ENCODE measurements at regions not wholly inside any gene's neighbourhood (a gene's known extent, or its start where the extent isn't known, plus 50 kb on each side); places are given as distances from the start of the nearest gene placed in this dataset.

DNA sequence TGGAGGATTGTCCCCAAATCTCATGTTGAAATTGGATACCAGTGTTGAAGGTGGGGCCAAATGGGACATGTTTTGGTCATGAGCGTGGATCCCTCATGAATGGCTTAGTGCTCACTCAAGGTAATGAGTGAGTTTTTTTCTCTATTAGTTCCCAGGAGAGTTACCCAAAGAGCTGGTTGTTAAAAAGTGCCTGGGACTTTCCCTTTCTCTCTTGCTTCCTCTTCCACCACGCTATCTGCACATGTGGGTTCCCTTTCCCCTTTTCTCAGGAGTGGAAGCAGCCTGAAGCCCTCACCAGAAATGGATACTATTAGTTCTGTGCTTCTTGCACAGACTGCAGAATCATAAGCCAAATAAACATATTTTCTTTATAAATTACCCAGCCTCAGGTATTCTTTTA lies 465.4 kb downstream of the FSCB start:
- Histone ChIP-seq H3K9ac (no peak overlapping the region), H3K36me3 (replicated peaks in 1 of 2; ENCODE audit: control insufficient read depth in 1 of 2, insufficient read depth in 2 of 2, low read length in 1 of 2) (no peaks in the 10 kb centered on the region), H3K9me3 (no peaks in the 10 kb centered on the region), H3K9me2 (no peaks in the 10 kb centered on the region), H4K20me1 (ENCODE audit: insufficient read depth) (no peaks in the 10 kb centered on the region), H3K79me2 (ENCODE audit: insufficient read depth) (no peaks in the 10 kb centered on the region), H3K4me1 (ENCODE audit: control insufficient read depth in 1 of 2, insufficient read depth in 2 of 2, low read depth in 1 of 2, low read length in 1 of 2) (no peaks in the 10 kb centered on the region), H2AFZ (ENCODE audit: low read depth) (no peak overlapping the region), H3K27me3 (ENCODE audit: insufficient read depth) (no peaks in the 10 kb centered on the region), H3F3A (replicated peaks; ENCODE audit: insufficient read depth) (no peaks in the 10 kb centered on the region), H3K4me3 (ENCODE audit: low read depth in 2 of 2, low read length in 1 of 2) (no peak overlapping the region), H3K4me2 (no peak overlapping the region), H3K27ac (ENCODE audit: low read depth in 2 of 2, low read length in 1 of 2) (no peak overlapping the region)
- WGBS (ENCODE audit: low lambda C conversion rate) = 20% methylated on average over 2 of the region's 2 CpGs
- CTCF ChIA-PET = no interaction called here
- no peak for TF ChIP-seq CHD2 (IDR thresholded peaks at IDR 0.05; ENCODE audit: low read length, partially characterized antibody)
- no peak for TF ChIP-seq GATA2 (CRISPR knock-in tag; IDR thresholded peaks at IDR 0.05)
- no peak for TF ChIP-seq RCOR1 (IDR thresholded peaks at IDR 0.05; ENCODE audit: low read length)
- TF ChIP-seq POLR2AphosphoS5 (IDR thresholded peaks at IDR 0.05; ENCODE audit: low read depth, low read length) = no peak
- TF ChIP-seq, protein P1, sequence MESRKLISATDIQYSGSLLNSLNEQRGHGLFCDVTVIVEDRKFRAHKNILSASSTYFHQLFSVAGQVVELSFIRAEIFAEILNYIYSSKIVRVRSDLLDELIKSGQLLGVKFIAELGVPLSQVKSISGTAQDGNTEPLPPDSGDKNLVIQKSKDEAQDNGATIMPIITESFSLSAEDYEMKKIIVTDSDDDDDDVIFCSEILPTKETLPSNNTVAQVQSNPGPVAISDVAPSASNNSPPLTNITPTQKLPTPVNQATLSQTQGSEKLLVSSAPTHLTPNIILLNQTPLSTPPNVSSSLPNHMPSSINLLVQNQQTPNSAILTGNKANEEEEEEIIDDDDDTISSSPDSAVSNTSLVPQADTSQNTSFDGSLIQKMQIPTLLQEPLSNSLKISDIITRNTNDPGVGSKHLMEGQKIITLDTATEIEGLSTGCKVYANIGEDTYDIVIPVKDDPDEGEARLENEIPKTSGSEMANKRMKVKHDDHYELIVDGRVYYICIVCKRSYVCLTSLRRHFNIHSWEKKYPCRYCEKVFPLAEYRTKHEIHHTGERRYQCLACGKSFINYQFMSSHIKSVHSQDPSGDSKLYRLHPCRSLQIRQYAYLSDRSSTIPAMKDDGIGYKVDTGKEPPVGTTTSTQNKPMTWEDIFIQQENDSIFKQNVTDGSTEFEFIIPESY (IDR thresholded peaks at IDR 0.05; ENCODE audit: borderline replicate concordance, low read depth) = no peak
- TF ChIP-seq RXRA (IDR thresholded peaks at IDR 0.05; ENCODE audit: borderline replicate concordance, low read depth) = no peak
- TF ChIP-seq, protein P2, sequence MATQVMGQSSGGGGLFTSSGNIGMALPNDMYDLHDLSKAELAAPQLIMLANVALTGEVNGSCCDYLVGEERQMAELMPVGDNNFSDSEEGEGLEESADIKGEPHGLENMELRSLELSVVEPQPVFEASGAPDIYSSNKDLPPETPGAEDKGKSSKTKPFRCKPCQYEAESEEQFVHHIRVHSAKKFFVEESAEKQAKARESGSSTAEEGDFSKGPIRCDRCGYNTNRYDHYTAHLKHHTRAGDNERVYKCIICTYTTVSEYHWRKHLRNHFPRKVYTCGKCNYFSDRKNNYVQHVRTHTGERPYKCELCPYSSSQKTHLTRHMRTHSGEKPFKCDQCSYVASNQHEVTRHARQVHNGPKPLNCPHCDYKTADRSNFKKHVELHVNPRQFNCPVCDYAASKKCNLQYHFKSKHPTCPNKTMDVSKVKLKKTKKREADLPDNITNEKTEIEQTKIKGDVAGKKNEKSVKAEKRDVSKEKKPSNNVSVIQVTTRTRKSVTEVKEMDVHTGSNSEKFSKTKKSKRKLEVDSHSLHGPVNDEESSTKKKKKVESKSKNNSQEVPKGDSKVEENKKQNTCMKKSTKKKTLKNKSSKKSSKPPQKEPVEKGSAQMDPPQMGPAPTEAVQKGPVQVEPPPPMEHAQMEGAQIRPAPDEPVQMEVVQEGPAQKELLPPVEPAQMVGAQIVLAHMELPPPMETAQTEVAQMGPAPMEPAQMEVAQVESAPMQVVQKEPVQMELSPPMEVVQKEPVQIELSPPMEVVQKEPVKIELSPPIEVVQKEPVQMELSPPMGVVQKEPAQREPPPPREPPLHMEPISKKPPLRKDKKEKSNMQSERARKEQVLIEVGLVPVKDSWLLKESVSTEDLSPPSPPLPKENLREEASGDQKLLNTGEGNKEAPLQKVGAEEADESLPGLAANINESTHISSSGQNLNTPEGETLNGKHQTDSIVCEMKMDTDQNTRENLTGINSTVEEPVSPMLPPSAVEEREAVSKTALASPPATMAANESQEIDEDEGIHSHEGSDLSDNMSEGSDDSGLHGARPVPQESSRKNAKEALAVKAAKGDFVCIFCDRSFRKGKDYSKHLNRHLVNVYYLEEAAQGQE (IDR thresholded peaks at IDR 0.05; ENCODE audit: low read depth, low read length) = no peak
- TF ChIP-seq, protein P3, sequence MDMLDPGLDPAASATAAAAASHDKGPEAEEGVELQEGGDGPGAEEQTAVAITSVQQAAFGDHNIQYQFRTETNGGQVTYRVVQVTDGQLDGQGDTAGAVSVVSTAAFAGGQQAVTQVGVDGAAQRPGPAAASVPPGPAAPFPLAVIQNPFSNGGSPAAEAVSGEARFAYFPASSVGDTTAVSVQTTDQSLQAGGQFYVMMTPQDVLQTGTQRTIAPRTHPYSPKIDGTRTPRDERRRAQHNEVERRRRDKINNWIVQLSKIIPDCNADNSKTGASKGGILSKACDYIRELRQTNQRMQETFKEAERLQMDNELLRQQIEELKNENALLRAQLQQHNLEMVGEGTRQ (IDR thresholded peaks at IDR 0.05; ENCODE audit: borderline replicate concordance, low read depth, low read length) = no peak
- TF ChIP-seq TAF1 (IDR thresholded peaks at IDR 0.05; ENCODE audit: borderline replicate concordance, low read depth, low read length) = no peak
- no peak for TF ChIP-seq TEAD4 (IDR thresholded peaks at IDR 0.05; ENCODE audit: borderline replicate concordance, insufficient read depth)
- TF ChIP-seq, protein P4, sequence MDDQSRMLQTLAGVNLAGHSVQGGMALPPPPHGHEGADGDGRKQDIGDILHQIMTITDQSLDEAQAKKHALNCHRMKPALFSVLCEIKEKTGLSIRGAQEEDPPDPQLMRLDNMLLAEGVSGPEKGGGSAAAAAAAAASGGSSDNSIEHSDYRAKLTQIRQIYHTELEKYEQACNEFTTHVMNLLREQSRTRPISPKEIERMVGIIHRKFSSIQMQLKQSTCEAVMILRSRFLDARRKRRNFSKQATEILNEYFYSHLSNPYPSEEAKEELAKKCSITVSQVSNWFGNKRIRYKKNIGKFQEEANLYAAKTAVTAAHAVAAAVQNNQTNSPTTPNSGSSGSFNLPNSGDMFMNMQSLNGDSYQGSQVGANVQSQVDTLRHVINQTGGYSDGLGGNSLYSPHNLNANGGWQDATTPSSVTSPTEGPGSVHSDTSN (IDR thresholded peaks at IDR 0.05) = no peak
- no peak for DNase-seq
- POLR2A ChIA-PET = no interaction called here

Data from SK-N-SH (cell line).